Heart right ventricle (tissue), 16 donors: ENCODE measurements at regions not wholly inside any gene's neighbourhood (a gene's known extent, or its start where the extent isn't known, plus 50 kb on each side); places are given as distances from the start of the nearest gene placed in this dataset.

ENCODE experiments used
- ATAC-seq, 8 donors: fragments of 200-7000 bp; cut with Tn5 transposase; one replicate each; pipeline ENCODE4 v1.9.1; 2020; ENCODE audit warnings: mild to moderate bottlenecking in 8 of 8, moderate library complexity in 8 of 8, moderate number of reproducible peaks in 1 of 8
- DNase-seq, 2 donors: peaks; one replicate each; pipeline ENCODE4 v3.0.0-alpha.2; 2020
- H3K27ac ChIP-seq, 10 donors: fragments of 200-600 bp; sonication (generic) in 2 of 10; one replicate each; pipeline versions ENCODE4 v1.5.0 to v1.8.0; 2020 to 2022; ENCODE audit warnings: mild to moderate bottlenecking in 3 of 10
- H3K27me3 ChIP-seq, 7 donors: fragments of 200-600 bp; one replicate each; pipeline ENCODE4 v1.8.0; 2021 to 2022; ENCODE audit warnings: mild to moderate bottlenecking in 2 of 7
- H3K36me3 ChIP-seq, 9 donors: fragments of 200-600 bp; sonication (generic) in 1 of 9; one replicate each; pipeline versions ENCODE4 v1.5.0 to v1.8.0; 2020 to 2022; ENCODE audit warnings: mild to moderate bottlenecking in 2 of 9
- H3K4me1 ChIP-seq, 9 donors: fragments of 200-600 bp; sonication (generic) in 1 of 9; one replicate each; pipeline versions ENCODE4 v1.5.0 to v1.8.0; 2020 to 2022; ENCODE audit warnings: mild to moderate bottlenecking in 4 of 9
- H3K4me3 ChIP-seq, 10 donors: fragments of 200-600 bp; sonication (generic) in 2 of 10; one replicate each; pipeline versions ENCODE4 v1.5.0 to v1.8.0; 2020 to 2022; ENCODE audit warnings: mild to moderate bottlenecking in 7 of 10, moderate library complexity in 2 of 10
- H3K9me3 ChIP-seq, 11 donors: fragments of 200-600 bp in 10 of 11; sonication (generic) in 2 of 11; one replicate each; pipeline versions ENCODE4 v1.5.0 to v1.8.0; 2013 to 2022; ENCODE audit warnings: mild to moderate bottlenecking in 2 of 11, control low read depth in 1 of 11, moderate library complexity in 1 of 11
- WGBS, 2 donors: extraction: QIAGEN DNeasy Blood & Tissue Kit; methylation state at CpG; one replicate each; pipeline ENCODE4 v1.1.7; 2013; ENCODE audit warnings: inconsistent platforms in 1 of 2; 5-methylcytosine and 5-hydroxymethylcytosine counted together
- intact Hi-C, 10 donors: fragments of 100-400 bp; cut with DNase I; formaldehyde crosslinking; loops; one replicate each; pipeline versions ENCODE4 v1.11.1 to v1.14.2; 2022
- TF ChIP-seq, protein P1 (sequence below), 9 donors: fragments of 200-600 bp; sonication (generic) in 2 of 9; IDR thresholded peaks; one replicate each; pipeline versions ENCODE4 v1.5.0 to v1.8.0; 2021 to 2022; ENCODE audit warnings: antibody characterized with exemption in 9 of 9, mild to moderate bottlenecking in 5 of 9, moderate library complexity in 1 of 9
- donor health status: Arrhythmogenic right ventricular cardiomyopathy.
- donor health status: ischemic (EF 13 %, LVEDD 7.1; RV severe dilation, severe dysfunction).
- donor health status: healthy with polysubstance abuse.
- donor health status: DM: no; HTN: yes; CAD: no.
- donor health status: DM: no; HTN: no; CAD: no.
- donor health status: ischemic (EF 25% LVEDD 6.9; RV normal size, moderate dysfunction).
- donor health status: ischemic (EF 25% LVEDD 5.7; RV mildly dilated, moderate dysfunction).
- donor health status: healthy.
- donor health status: DM: yes; HTN: yes; CAD: no.
- donor health status: Ischemic cardiomyopathy.
- donor health status: ischemic (EF 35%, LVEDD 5.7; RV mildly dilated, moderate dysfunction).
- donor health status: nonischemic (EF 11% LVEDD 7.7; RV severe dilation, severe dysfunction).
- donor health status: DM: yes; HTN: yes; CAD: no.
- donor health status: PGD.
- donor health status: ischemic (EF 29% LVEDD 5.4; RV normal size, mild dysfunction).
- donor health status: nonischemic (EF 23%, LVEDD 6.1; RV moderate dilation, normal function).

DNA sequence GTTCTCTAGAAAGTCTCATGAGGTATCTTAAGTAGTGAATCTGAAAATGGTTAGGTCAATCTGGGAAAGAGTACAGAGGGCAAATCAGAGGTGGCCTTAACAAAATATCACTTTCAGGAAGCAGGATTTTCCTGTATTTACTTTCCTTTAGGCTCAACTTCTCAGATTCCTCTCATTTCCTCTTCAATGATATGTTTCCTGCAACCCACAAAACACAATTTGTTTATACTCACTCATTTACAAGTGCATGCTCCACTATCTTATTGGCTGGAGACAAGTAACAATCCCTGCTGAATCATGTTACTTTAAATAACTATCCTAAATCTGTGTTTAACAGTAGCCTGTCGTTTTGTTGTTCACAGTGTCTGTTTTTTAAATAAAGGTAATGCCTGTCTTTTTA lies 228.1 kb downstream of the DSC3 start:
- peak in 2 of 8 donors; percentile 44 to 67 for ATAC-seq
- TF ChIP-seq, protein P1, sequence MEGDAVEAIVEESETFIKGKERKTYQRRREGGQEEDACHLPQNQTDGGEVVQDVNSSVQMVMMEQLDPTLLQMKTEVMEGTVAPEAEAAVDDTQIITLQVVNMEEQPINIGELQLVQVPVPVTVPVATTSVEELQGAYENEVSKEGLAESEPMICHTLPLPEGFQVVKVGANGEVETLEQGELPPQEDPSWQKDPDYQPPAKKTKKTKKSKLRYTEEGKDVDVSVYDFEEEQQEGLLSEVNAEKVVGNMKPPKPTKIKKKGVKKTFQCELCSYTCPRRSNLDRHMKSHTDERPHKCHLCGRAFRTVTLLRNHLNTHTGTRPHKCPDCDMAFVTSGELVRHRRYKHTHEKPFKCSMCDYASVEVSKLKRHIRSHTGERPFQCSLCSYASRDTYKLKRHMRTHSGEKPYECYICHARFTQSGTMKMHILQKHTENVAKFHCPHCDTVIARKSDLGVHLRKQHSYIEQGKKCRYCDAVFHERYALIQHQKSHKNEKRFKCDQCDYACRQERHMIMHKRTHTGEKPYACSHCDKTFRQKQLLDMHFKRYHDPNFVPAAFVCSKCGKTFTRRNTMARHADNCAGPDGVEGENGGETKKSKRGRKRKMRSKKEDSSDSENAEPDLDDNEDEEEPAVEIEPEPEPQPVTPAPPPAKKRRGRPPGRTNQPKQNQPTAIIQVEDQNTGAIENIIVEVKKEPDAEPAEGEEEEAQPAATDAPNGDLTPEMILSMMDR (IDR thresholded peaks at IDR 0.05): no peak
- H3K36me3 ChIP-seq: no peaks in the 10 kb centered on the region
- no peak for DNase-seq
- intact Hi-C loops: loop anchor here in 1 of 10 donors (2.0 kb wide), 1 partner anchor 18 kb away; no protein-coding TSS in a partner anchor
- no peak overlapping the region for H3K27ac ChIP-seq
- no peak overlapping the region for H3K4me3 ChIP-seq
- no peaks in the 10 kb centered on the region for H3K4me1 ChIP-seq
- no peaks in the 10 kb centered on the region for H3K27me3 ChIP-seq
- WGBS, 2 donors: 5 to 12% methylated on average over 1 of the region's 1 CpG
- H3K9me3 ChIP-seq: peaks cover 0 to 7% (median 0%) of the 10 kb centered on the region in 11 donors

DNA sequence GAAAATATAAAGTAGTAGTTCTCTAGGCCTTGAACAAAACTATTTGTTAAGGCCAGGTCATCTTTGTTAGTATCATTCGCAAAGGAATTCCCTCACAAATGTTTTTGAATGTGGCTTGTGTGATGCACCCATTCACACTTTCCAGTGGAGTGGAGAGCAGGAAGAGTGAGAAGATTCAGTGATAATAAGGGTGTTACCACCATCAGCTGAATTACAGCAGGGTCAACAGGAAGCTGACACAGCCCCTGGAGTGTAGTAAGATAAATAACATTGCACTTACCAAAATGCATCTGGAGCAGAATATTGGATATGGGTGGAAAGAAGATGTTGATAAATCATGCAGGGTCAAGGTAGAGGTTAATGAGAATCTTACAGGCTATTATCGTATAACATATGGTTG lies 231.0 kb downstream of the DSC3 start:
- Histone ChIP-seq H3K27ac (no peak overlapping the region), H3K36me3 (no peaks in the 10 kb centered on the region), H3K4me3 (no peak overlapping the region), H3K27me3 (no peaks in the 10 kb centered on the region), H3K4me1 (no peaks in the 10 kb centered on the region), H3K9me3 (peaks cover 0 to 4% (median 0%) of the 10 kb centered on the region in 11 donors)
- DNase-seq (no peak), ATAC-seq (no peak)
- intact Hi-C loops: no loop called here
- 52 to 61% methylated on average over 2 of the region's 2 CpGs for WGBS, 2 donors
- TF ChIP-seq, protein P1 (IDR thresholded peaks at IDR 0.05): no peak

DNA sequence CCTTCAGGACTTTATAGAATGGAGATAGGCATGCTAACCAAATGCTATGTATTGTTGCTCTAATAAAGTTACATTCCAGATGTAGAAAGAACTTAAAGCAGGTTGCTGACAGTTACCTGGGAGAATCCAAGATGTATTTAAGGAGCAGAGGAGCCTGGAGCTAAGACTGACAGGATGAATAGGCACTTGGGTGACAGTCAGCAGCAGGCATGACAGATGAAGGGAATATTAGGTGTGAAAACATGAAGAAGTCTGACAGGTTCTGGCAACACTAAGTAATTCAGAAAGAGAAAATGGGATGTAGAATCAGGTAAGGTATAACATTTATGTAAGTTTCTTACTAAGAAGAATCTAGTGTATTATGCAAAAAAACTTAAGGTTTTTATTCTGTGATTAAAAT lies 232.0 kb downstream of the DSC3 start:
- DNase-seq (no peak), ATAC-seq (no peak)
- Histone ChIP-seq H3K4me3 (no peak overlapping the region), H3K27ac (no peak overlapping the region), H3K27me3 (no peaks in the 10 kb centered on the region), H3K4me1 (no peaks in the 10 kb centered on the region), H3K36me3 (no peaks in the 10 kb centered on the region), H3K9me3 (no peaks in the 10 kb centered on the region)
- intact Hi-C loops: no loop called here
- TF ChIP-seq, protein P1 (IDR thresholded peaks at IDR 0.05): no peak

DNA sequence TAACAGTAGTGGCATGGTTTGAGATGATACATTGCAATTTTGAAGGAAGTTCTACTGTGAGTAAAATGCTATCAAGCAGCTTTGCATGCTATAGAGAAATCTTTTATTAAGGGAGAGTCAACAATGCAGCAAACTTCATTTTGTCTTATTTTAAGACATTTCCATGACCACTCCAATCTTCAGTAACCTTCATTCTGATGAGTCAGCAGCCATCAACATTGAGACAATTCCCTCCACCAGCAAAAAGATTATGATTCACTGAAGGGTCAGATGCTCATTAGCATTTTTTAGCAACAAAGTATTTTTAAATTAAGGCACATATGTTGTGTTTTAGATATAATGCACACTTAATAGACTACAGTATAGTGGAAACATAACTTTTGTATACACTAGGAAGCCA lies 235.7 kb downstream of the DSC3 start:
- H3K36me3 ChIP-seq: no peaks in the 10 kb centered on the region
- TF ChIP-seq, protein P1 (IDR thresholded peaks at IDR 0.05): no peak
- ATAC-seq (no peak), DNase-seq (no peak)
- H3K9me3 ChIP-seq: no peaks in the 10 kb centered on the region
- no peaks in the 10 kb centered on the region for H3K27me3 ChIP-seq
- no peak overlapping the region for H3K27ac ChIP-seq
- H3K4me1 ChIP-seq: no peaks in the 10 kb centered on the region
- no peak overlapping the region for H3K4me3 ChIP-seq
- intact Hi-C loops: no loop called here

DNA sequence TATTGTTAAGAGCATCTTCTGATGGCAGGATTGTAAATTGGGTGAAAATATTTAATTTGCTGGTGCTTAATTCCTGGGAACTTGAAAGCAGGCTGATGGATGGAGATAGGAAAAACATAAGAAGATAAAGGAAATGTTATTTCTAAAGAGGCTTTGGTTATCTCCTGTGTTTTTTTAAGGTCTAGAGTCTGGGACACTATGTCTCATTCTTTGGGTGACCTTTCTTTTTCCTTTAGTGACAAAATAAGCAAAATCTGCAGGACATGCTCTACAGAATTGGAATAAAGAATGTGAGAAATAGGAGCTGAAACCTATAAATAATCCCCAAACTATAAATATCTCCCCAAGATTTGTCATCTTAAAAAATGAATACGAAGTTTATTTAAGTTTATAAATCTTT lies 241.7 kb downstream of the DSC3 start:
- Histone ChIP-seq H3K4me1 (no peaks in the 10 kb centered on the region), H3K27ac (no peak overlapping the region), H3K27me3 (no peaks in the 10 kb centered on the region), H3K4me3 (no peak overlapping the region), H3K9me3 (no peaks in the 10 kb centered on the region), H3K36me3 (no peaks in the 10 kb centered on the region)
- TF ChIP-seq, protein P1 (IDR thresholded peaks at IDR 0.05): no peak
- DNase-seq: no peak
- WGBS, 2 donors: 49 to 66% methylated on average over 1 of the region's 1 CpG
- intact Hi-C loops: no loop called here
- ATAC-seq: no peak
